IgD-negative memory B cell (primary cell): ENCODE measurements at regions not wholly inside any gene's neighbourhood (a gene's known extent, or its start where the extent isn't known, plus 50 kb on each side); places are given as distances from the start of the nearest gene placed in this dataset.
"Not testable (repeated sequence)": the region's sequence is repeated elsewhere in the genome, so short reads cannot be mapped to it uniquely, and the experiment has no call there.

Experiments
- H3K27ac Mint-ChIP-seq, 3 donors: one replicate each; pipeline ENCODE4 v1.8.0; 2020 to 2022; ENCODE audit warnings: mild to moderate bottlenecking in 3 of 3, mixed read lengths in 3 of 3, moderate library complexity in 1 of 3
- H3K27me3 Mint-ChIP-seq: one replicate; pipeline ENCODE4 v1.8.0; 2021; ENCODE audit warnings: mixed read lengths
- H3K36me3 Mint-ChIP-seq: one replicate; pipeline ENCODE4 v1.8.0; 2020; ENCODE audit warnings: mild to moderate bottlenecking, mixed read lengths
- H3K4me1 Mint-ChIP-seq, 3 donors: one replicate each; pipeline ENCODE4 v1.8.0; 2020 to 2022; ENCODE audit warnings: mixed read lengths in 3 of 3, mild to moderate bottlenecking in 1 of 3
- H3K4me3 Mint-ChIP-seq, 4 donors: one replicate each; pipeline ENCODE4 v1.8.0; 2020 to 2022; ENCODE audit warnings: mild to moderate bottlenecking in 4 of 4, mixed read lengths in 4 of 4, moderate library complexity in 3 of 4
- H3K9me3 Mint-ChIP-seq, 3 donors: one replicate each; pipeline ENCODE4 v1.8.0; 2020 to 2021; ENCODE audit warnings: mixed read lengths in 3 of 3, mild to moderate bottlenecking in 1 of 3

GRCh38 chr10:8159341-8160165 is 105.1 kb downstream of the GATA3 start:
- Mint-ChIP-seq H3K4me3 (no peak overlapping the region), H3K27me3 (no peaks in the 10 kb centered on the region), H3K27ac (no peak overlapping the region), H3K9me3 (peaks cover 0 to 7% (median 3%) of the 10 kb centered on the region in 3 donors), H3K4me1 (no peaks in the 10 kb centered on the region), H3K36me3 (no peaks in the 10 kb centered on the region)

- Mint-ChIP-seq H3K36me3 (no peaks in the 10 kb centered on the region), H3K9me3 (peaks cover 9 to 34% (median 12%) of the 10 kb centered on the region in 3 donors), H3K4me1 (no peaks in the 10 kb centered on the region), H3K4me3 (no peak overlapping the region), H3K27ac (no peak overlapping the region), H3K27me3 (no peaks in the 10 kb centered on the region)
Observed at GRCh38 chr10:8163824-8164223, 109.3 kb downstream of the GATA3 start.

GRCh38 chr10:8164640-8165039 is 110.2 kb downstream of the GATA3 start:
- not testable (repeated sequence) for H3K4me3 Mint-ChIP-seq, H3K27ac Mint-ChIP-seq, H3K27me3 Mint-ChIP-seq, H3K4me1 Mint-ChIP-seq, H3K36me3 Mint-ChIP-seq
- H3K9me3 Mint-ChIP-seq = peaks cover 10 to 34% (median 17%) of the 10 kb centered on the region in 3 donors

- Mint-ChIP-seq H3K27ac (no peak overlapping the region), H3K4me3 (peak overlapping the region in 1 of 4 donors; percentile 58), H3K9me3 (peaks cover 11 to 28% (median 20%) of the 10 kb centered on the region in 3 donors), H3K27me3 (no peaks in the 10 kb centered on the region), H3K4me1 (no peaks in the 10 kb centered on the region), H3K36me3 (peaks cover 1% of the 10 kb centered on the region)
Observed at GRCh38 chr10:8168836-8169235, 114.3 kb downstream of the GATA3 start.

GRCh38 chr10:8171008-8171407 is 116.5 kb downstream of the GATA3 start:
- no peaks in the 10 kb centered on the region for H3K27me3 Mint-ChIP-seq
- H3K36me3 Mint-ChIP-seq = peaks cover 1% of the 10 kb centered on the region
- H3K9me3 Mint-ChIP-seq = peaks cover 10 to 15% (median 14%) of the 10 kb centered on the region in 3 donors
- no peaks in the 10 kb centered on the region for H3K4me1 Mint-ChIP-seq
- H3K4me3 Mint-ChIP-seq = no peak overlapping the region
- H3K27ac Mint-ChIP-seq = no peak overlapping the region

- Mint-ChIP-seq H3K4me1 (no peaks in the 10 kb centered on the region), H3K27me3 (no peaks in the 10 kb centered on the region), H3K9me3 (peaks cover 10 to 13% (median 10%) of the 10 kb centered on the region in 3 donors), H3K27ac (no peak overlapping the region), H3K36me3 (peaks cover 2% of the 10 kb centered on the region), H3K4me3 (no peak overlapping the region)
Observed at GRCh38 chr10:8172604-8173003, 118.1 kb downstream of the GATA3 start.

- peaks cover 4 to 11% (median 10%) of the 10 kb centered on the region in 3 donors for H3K9me3 Mint-ChIP-seq
- no peak overlapping the region for H3K4me3 Mint-ChIP-seq
- H3K27me3 Mint-ChIP-seq = no peaks in the 10 kb centered on the region
- peaks cover 2% of the 10 kb centered on the region for H3K36me3 Mint-ChIP-seq
- H3K4me1 Mint-ChIP-seq = no peaks in the 10 kb centered on the region
- H3K27ac Mint-ChIP-seq = no peak overlapping the region
Observed at GRCh38 chr10:8173243-8173865, 118.9 kb downstream of the GATA3 start.

GRCh38 chr10:8173866-8174243 is 119.4 kb downstream of the GATA3 start:
- peaks cover under 1 to 8% (median 7%) of the 10 kb centered on the region in 3 donors for H3K9me3 Mint-ChIP-seq
- H3K27ac Mint-ChIP-seq = no peak overlapping the region
- peaks cover 2% of the 10 kb centered on the region for H3K36me3 Mint-ChIP-seq
- no peaks in the 10 kb centered on the region for H3K27me3 Mint-ChIP-seq
- no peaks in the 10 kb centered on the region for H3K4me1 Mint-ChIP-seq
- no peak overlapping the region for H3K4me3 Mint-ChIP-seq

GRCh38 chr10:8174762-8175161 is 120.3 kb downstream of the GATA3 start:
- Mint-ChIP-seq H3K9me3 (peaks cover 0 to 7% (median 2%) of the 10 kb centered on the region in 3 donors), H3K36me3 (peaks cover 2% of the 10 kb centered on the region), H3K4me3 (no peak overlapping the region), H3K27me3 (peaks cover 1% of the 10 kb centered on the region), H3K27ac (no peak overlapping the region), H3K4me1 (no peaks in the 10 kb centered on the region)

GRCh38 chr10:8177526-8177925 is 123.0 kb downstream of the GATA3 start:
- not testable (repeated sequence) for H3K27me3 Mint-ChIP-seq, H3K27ac Mint-ChIP-seq, H3K4me1 Mint-ChIP-seq, H3K9me3 Mint-ChIP-seq, H3K4me3 Mint-ChIP-seq, H3K36me3 Mint-ChIP-seq

GRCh38 chr10:8179773-8180172 is 125.3 kb downstream of the GATA3 start:
- not testable (repeated sequence) for H3K9me3 Mint-ChIP-seq, H3K4me1 Mint-ChIP-seq, H3K27ac Mint-ChIP-seq, H3K27me3 Mint-ChIP-seq, H3K36me3 Mint-ChIP-seq, H3K4me3 Mint-ChIP-seq

- Mint-ChIP-seq H3K4me1 (peaks cover 0 to 2% (median 0%) of the 10 kb centered on the region in 3 donors), H3K4me3 (no peak overlapping the region), H3K27me3 (peaks cover 2% of the 10 kb centered on the region), H3K36me3 (peaks cover 1% of the 10 kb centered on the region), H3K9me3 (peaks cover 0 to 7% (median 0%) of the 10 kb centered on the region in 3 donors), H3K27ac (peak overlapping the region in 1 of 3 donors; percentile 20)
Observed at GRCh38 chr10:8180360-8181109, 126.0 kb downstream of the GATA3 start.

GRCh38 chr10:8181496-8182157 is 127.1 kb downstream of the GATA3 start:
- Mint-ChIP-seq H3K4me3 (no peak overlapping the region), H3K36me3 (peaks cover 1% of the 10 kb centered on the region), H3K9me3 (peaks cover 0 to 10% (median 0%) of the 10 kb centered on the region in 3 donors), H3K4me1 (peaks cover 0 to 2% (median 0%) of the 10 kb centered on the region in 3 donors), H3K27me3 (peaks cover 2% of the 10 kb centered on the region), H3K27ac (no peak overlapping the region)

- Mint-ChIP-seq H3K4me1 (peaks cover 0 to 4% (median 0%) of the 10 kb centered on the region in 3 donors), H3K9me3 (peaks cover 0 to 10% (median 0%) of the 10 kb centered on the region in 3 donors), H3K27me3 (peaks cover 2% of the 10 kb centered on the region), H3K27ac (peak overlapping the region in 1 of 3 donors; percentile 26), H3K4me3 (no peak overlapping the region), H3K36me3 (no peaks in the 10 kb centered on the region)
Observed at GRCh38 chr10:8182806-8183205, 128.3 kb downstream of the GATA3 start.
